T-cell (primary cell): ENCODE measurements at regions not wholly inside any gene's neighbourhood (a gene's known extent, or its start where the extent isn't known, plus 50 kb on each side); places are given as distances from the start of the nearest gene placed in this dataset.

Experiments used
- ATAC-seq, 4 experiments: fragments of 200-7000 bp in 3 of 4; fragments of 150-1000 bp in 1 of 4; cut with Tn5 transposase; replicated peaks in 1 of 4; 1 replicate in 3 of 4; 2 replicates in 1 of 4; pipeline ENCODE4 v1.10.0; 2021; ENCODE audit warnings: moderate library complexity in 3 of 4, mild to moderate bottlenecking in 2 of 4, moderate number of reproducible peaks in 1 of 4
- CTCF ChIA-PET, 2 donors: fragments of 300-600 bp; sonication (Branson Sonifier 250); formaldehyde crosslinking; loops; one replicate each; lab custom pipeline; 2022; ENCODE audit warnings: antibody characterized with exemption in 2 of 2; lab: Charles Lee
- POLR2A ChIA-PET, 2 donors: fragments of 300-600 bp; sonication (Branson Sonifier 250); formaldehyde crosslinking; loops; one replicate each; lab custom pipeline; 2022; ENCODE audit warnings: antibody characterized with exemption in 2 of 2; lab: Charles Lee
- DNase-seq, 35 experiments: peaks; one replicate each; pipeline versions ENCODE4 v3.0.0 to v3.0.0-alpha.2; 2013 to 2023
- H3K27ac ChIP-seq: one replicate; pipeline ENCODE4 v1.5.1; 2013; ENCODE audit warnings: low read length
- H3K27me3 ChIP-seq, 2 experiments: replicated peaks in 1 of 2; 1 replicate in 1 of 2; 2 replicates in 1 of 2; pipeline versions ENCODE4 v1.6.1 to v1.7.0; 2013; ENCODE audit warnings: low read length in 1 of 2, mixed read lengths in 1 of 2; ENCODE audit not compliant: control insufficient read depth in 2 of 2, insufficient read depth in 2 of 2; ENCODE audit errors: extremely low read depth in 1 of 2
- H3K36me3 ChIP-seq, 2 donors: 1 replicate in 1 of 2; 2 replicates in 1 of 2; pipeline versions ENCODE4 v1.6.1 to v1.7.0; 2013; ENCODE audit warnings: low read length in 1 of 2; ENCODE audit not compliant: control insufficient read depth in 2 of 2, insufficient read depth in 1 of 2; ENCODE audit errors: extremely low read depth in 1 of 2
- H3K4me1 ChIP-seq, 2 experiments: 1 replicate in 1 of 2; 2 replicates in 1 of 2; pipeline versions ENCODE4 v1.6.1 to v1.7.0; 2013; ENCODE audit warnings: low read length in 2 of 2, mixed read lengths in 1 of 2; ENCODE audit not compliant: insufficient read depth in 2 of 2, control insufficient read depth in 1 of 2; ENCODE audit errors: extremely low read depth in 1 of 2
- H3K4me3 ChIP-seq, 2 donors: 1 replicate in 1 of 2; 2 replicates in 1 of 2; pipeline versions ENCODE4 v1.5.1 to v1.7.0; 2013; ENCODE audit warnings: mild to moderate bottlenecking in 2 of 2, low read length in 1 of 2, moderate library complexity in 1 of 2; ENCODE audit not compliant: control insufficient read depth in 1 of 2; ENCODE audit errors: extremely low read depth in 1 of 2
- H3K9me3 ChIP-seq: 2 replicates; pipeline ENCODE4 v1.7.0; 2013
- H3K27ac Mint-ChIP-seq, 2 donors: one replicate each; pipeline ENCODE4 v1.8.0; 2020 to 2021; ENCODE audit warnings: mild to moderate bottlenecking in 2 of 2, mixed read lengths in 2 of 2
- H3K27me3 Mint-ChIP-seq, 2 donors: one replicate each; pipeline ENCODE4 v1.8.0; 2021 to 2022; ENCODE audit warnings: mixed read lengths in 2 of 2
- H3K36me3 Mint-ChIP-seq: one replicate; pipeline ENCODE4 v1.8.0; 2021; ENCODE audit warnings: mixed read lengths
- H3K4me1 Mint-ChIP-seq, 3 donors: one replicate each; pipeline ENCODE4 v1.8.0; 2020 to 2022; ENCODE audit warnings: mixed read lengths in 3 of 3, mild to moderate bottlenecking in 1 of 3
- H3K4me3 Mint-ChIP-seq, 3 donors: one replicate each; pipeline ENCODE4 v1.8.0; 2020 to 2022; ENCODE audit warnings: mild to moderate bottlenecking in 3 of 3, mixed read lengths in 3 of 3, moderate library complexity in 3 of 3
- H3K9me3 Mint-ChIP-seq, 3 donors: one replicate each; pipeline ENCODE4 v1.8.0; 2020 to 2022; ENCODE audit warnings: mixed read lengths in 3 of 3
- WGBS: methylation state at CpG from one replicate; pipeline ENCODE4 v1.1.5; 2013; ENCODE audit warnings: missing lambda C conversion rate; ENCODE audit not compliant: insufficient coverage; 5-methylcytosine and 5-hydroxymethylcytosine counted together

DNA sequence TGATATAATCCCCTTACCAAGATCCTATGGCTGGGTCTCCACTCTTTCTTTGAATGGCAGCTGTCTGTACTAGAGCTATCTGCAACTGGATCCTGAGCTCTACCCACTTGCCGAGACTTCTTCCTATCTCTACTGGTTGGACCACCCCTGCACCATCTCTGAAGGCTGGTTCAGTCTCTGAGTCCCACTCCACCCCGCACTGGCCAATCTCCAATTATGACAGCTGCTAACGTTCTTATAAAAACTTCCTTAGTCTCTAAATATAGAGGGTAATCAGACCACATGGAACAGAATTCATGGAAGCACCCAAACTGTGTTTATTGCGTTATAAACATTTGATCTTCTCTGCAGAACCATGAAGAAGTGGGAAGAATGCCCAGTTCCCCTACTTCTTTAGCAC is 186.6 kb upstream of the EEA1 start:
- no peaks in the 10 kb centered on the region for H3K9me3 Mint-ChIP-seq
- no peaks in the 10 kb centered on the region for H3K27me3 ChIP-seq
- H3K4me1 ChIP-seq = no peaks in the 10 kb centered on the region
- no peak overlapping the region for H3K4me3 ChIP-seq
- H3K9me3 ChIP-seq = no peaks in the 10 kb centered on the region
- DNase-seq = no peak
- 100% methylated on average over 1 of the region's 4 CpGs for WGBS
- no peak overlapping the region for H3K27ac Mint-ChIP-seq
- peaks cover 0 to 6% of the 10 kb centered on the region in 2 donors for H3K27me3 Mint-ChIP-seq
- no peaks in the 10 kb centered on the region for H3K36me3 ChIP-seq
- H3K4me3 Mint-ChIP-seq = no peak overlapping the region
- ATAC-seq = no peak
- no peaks in the 10 kb centered on the region for H3K36me3 Mint-ChIP-seq
- H3K4me1 Mint-ChIP-seq = no peaks in the 10 kb centered on the region
- ChIA-PET CTCF (interaction anchor here in 1 of 2 donors (0.6 kb wide), 1 partner anchor 168 kb away, joined by 5 read pairs; no protein-coding TSS in a partner anchor), POLR2A (no interaction called here)
- H3K27ac ChIP-seq = no peak overlapping the region

DNA sequence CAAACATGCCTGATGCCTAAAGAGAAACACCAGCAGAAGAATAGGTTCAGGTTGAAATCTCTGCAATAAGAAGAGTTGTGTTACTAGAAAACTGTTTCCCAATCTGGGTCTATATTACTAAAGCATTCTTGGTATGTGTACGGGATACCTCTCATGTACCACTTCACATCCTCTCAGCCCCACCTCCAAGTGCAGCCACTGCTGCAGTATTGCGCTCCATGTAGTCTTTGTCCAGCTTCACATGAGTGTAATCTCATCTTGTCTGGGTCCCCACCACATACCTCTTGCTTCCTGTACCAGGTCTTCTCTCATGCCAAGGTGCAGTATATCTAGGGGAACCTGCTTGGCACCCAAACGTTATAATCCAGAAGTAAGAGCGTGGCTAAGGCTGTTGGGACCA is 187.5 kb upstream of the EEA1 start:
- DNase-seq (no peak), ATAC-seq (no peak)
- CTCF ChIA-PET = no interaction called here
- POLR2A ChIA-PET = no interaction called here
- H3K27ac Mint-ChIP-seq = no peak overlapping the region
- Histone ChIP-seq H3K27ac (no peak overlapping the region), H3K27me3 (no peaks in the 10 kb centered on the region), H3K36me3 (no peaks in the 10 kb centered on the region), H3K4me3 (no peak overlapping the region), H3K9me3 (no peaks in the 10 kb centered on the region), H3K4me1 (no peaks in the 10 kb centered on the region)
- no peak overlapping the region for H3K4me3 Mint-ChIP-seq
- no peaks in the 10 kb centered on the region for H3K4me1 Mint-ChIP-seq
- 100% methylated on average over 1 of the region's 4 CpGs for WGBS
- H3K9me3 Mint-ChIP-seq = no peaks in the 10 kb centered on the region
- H3K36me3 Mint-ChIP-seq = no peaks in the 10 kb centered on the region
- peaks cover 0 to 6% of the 10 kb centered on the region in 2 donors for H3K27me3 Mint-ChIP-seq

DNA sequence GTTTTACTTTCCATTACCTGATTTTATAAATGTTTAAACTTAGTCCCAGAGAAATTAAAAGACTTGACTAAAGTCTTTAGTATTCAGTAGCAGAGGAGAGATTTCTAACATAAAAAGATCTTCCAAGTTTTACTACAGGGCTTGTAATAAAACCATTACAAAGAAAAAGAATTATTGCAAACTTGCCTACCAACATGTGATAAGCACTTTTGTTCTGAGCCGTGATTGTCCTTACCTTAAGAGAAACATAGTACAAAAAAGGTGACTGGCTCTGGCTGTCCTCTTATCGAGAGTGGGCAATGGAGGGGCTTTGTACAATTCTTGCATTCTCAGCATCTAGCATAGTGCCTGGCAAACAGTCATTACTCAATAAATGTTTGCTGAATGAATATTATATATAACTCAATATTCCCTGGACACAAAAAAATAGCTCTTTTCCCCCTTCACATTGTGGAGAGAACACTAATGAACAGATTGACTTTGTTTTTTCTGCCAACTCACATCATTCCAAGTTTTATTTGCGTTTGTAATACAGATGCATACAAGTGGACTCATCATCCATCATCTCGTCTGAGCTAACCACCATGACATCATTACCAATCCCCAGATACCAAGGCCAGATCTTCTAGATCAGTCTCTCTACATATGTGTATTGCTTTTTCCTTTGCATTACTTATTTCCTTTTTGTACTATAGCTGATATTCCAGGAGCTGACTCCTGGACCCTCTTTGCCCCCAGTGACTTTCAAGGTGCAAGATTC is 192.8 kb upstream of the EEA1 start:
- H3K27ac Mint-ChIP-seq = no peak overlapping the region
- ChIA-PET POLR2A (interaction anchor here (0.6 kb wide), 2 partner anchors 234 to 375 kb away, joined by 3 to 8 read pairs; no protein-coding TSS in a partner anchor), CTCF (interaction anchor here in 1 of 2 donors (0.6 kb wide), 1 partner anchor 100 kb away, joined by 3 read pairs; no protein-coding TSS in a partner anchor)
- no peaks in the 10 kb centered on the region for H3K4me1 Mint-ChIP-seq
- Histone ChIP-seq H3K9me3 (no peaks in the 10 kb centered on the region), H3K4me1 (no peaks in the 10 kb centered on the region), H3K27ac (no peak overlapping the region), H3K36me3 (no peaks in the 10 kb centered on the region), H3K4me3 (no peak overlapping the region), H3K27me3 (no peaks in the 10 kb centered on the region)
- ATAC-seq (no peak), DNase-seq (no peak)
- no peaks in the 10 kb centered on the region for H3K9me3 Mint-ChIP-seq
- WGBS = 81% methylated on average over 2 of the region's 4 CpGs
- peaks cover 0 to 6% of the 10 kb centered on the region in 2 donors for H3K27me3 Mint-ChIP-seq
- no peak overlapping the region for H3K4me3 Mint-ChIP-seq
- no peaks in the 10 kb centered on the region for H3K36me3 Mint-ChIP-seq

DNA sequence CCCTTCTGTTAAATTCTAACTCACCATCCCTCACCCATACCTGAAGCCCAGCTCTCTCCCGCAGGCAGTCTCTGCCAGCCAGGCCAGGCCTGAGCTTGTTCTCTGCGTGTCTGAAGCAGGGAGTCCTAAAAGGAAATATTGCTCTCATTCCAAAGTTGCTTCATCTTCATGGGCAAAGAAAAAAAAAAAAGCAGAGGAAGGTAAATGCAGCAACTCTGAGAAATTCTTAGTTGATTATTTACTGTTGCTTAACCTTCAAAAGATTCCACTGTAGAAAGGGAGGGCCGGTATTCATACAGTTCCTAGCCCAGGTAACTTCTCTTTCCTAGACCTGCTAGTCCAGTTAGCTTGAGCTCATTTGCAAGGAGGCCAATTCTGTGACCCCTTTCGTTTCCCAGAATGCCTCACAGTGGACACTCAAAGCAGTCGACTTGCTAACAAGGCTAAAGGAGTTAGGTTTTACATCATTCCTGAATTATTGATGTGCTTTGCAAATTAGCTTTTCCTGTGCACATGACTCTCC is 193.5 kb upstream of the EEA1 start:
- Mint-ChIP-seq H3K4me3 (no peak overlapping the region), H3K4me1 (no peaks in the 10 kb centered on the region), H3K36me3 (no peaks in the 10 kb centered on the region), H3K27ac (no peak overlapping the region), H3K27me3 (peaks cover 0 to 6% of the 10 kb centered on the region in 2 donors), H3K9me3 (no peaks in the 10 kb centered on the region)
- CTCF ChIA-PET = no interaction called here
- WGBS = 80% methylated on average over 1 of the region's 5 CpGs
- no peak overlapping the region for H3K27ac ChIP-seq
- no peak overlapping the region for H3K4me3 ChIP-seq
- H3K4me1 ChIP-seq = no peaks in the 10 kb centered on the region
- POLR2A ChIA-PET = interaction anchor here in 1 of 2 donors (0.6 kb wide), 1 partner anchor 233 kb away, joined by 8 read pairs; no protein-coding TSS in a partner anchor
- no peaks in the 10 kb centered on the region for H3K9me3 ChIP-seq
- DNase-seq = no peak
- H3K27me3 ChIP-seq = no peaks in the 10 kb centered on the region
- H3K36me3 ChIP-seq = no peaks in the 10 kb centered on the region
- ATAC-seq = no peak

DNA sequence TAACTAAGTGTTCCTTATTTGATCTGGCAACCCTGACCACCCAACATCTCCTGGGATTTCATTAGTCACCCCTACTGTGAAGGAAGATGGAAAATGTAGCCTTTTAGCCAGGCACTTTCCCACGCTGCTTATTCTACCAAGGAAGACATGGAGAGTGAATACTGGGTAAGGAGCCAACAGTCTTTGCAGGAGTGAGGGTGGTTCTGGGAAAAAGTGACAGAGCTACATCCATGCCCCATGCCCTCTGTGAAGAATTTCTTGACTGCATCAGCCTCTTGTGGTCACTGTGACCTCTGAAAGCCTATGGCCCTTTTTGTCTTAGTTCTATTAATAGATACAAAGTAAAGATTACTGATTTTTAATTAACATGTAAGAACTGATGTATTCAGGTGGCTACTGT is 196.0 kb upstream of the EEA1 start:
- Histone ChIP-seq H3K4me3 (no peak overlapping the region), H3K27me3 (no peaks in the 10 kb centered on the region), H3K4me1 (peaks cover 0 to under 1% of the 10 kb centered on the region in 2 experiments), H3K9me3 (no peaks in the 10 kb centered on the region), H3K27ac (no peak overlapping the region), H3K36me3 (no peaks in the 10 kb centered on the region)
- CTCF ChIA-PET = no interaction called here
- no peaks in the 10 kb centered on the region for H3K27me3 Mint-ChIP-seq
- ATAC-seq (no peak), DNase-seq (no peak)
- no peaks in the 10 kb centered on the region for H3K36me3 Mint-ChIP-seq
- no peaks in the 10 kb centered on the region for H3K4me1 Mint-ChIP-seq
- H3K4me3 Mint-ChIP-seq = no peak overlapping the region
- H3K27ac Mint-ChIP-seq = no peak overlapping the region
- POLR2A ChIA-PET = no interaction called here
- no peaks in the 10 kb centered on the region for H3K9me3 Mint-ChIP-seq
- WGBS = 100% methylated on average over 1 of the region's 1 CpG

DNA sequence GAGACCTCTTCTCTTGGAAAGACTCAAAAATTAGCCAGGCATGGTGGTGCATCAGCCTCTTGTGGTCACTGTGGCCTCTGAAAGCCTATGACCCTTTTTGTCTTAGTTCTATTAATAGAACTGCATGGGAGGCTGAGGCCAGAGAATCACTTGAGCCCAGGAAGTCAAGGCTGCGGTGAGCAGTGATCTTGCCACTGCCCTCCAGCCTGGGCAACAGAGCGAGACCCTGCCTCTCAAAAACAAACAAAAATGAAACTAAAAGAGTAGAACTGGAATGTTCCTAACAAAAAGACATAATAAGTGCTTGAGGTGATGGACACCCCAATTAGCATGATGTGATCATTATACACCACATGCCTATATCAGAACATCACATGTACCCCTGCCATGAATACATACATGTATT is 197.0 kb upstream of the EEA1 start:
- no peak overlapping the region for H3K4me3 ChIP-seq
- H3K9me3 ChIP-seq = no peaks in the 10 kb centered on the region
- no peak overlapping the region for H3K27ac ChIP-seq
- Mint-ChIP-seq H3K27ac (no peak overlapping the region), H3K36me3 (no peaks in the 10 kb centered on the region), H3K4me3 (no peak overlapping the region), H3K4me1 (no peaks in the 10 kb centered on the region), H3K27me3 (no peaks in the 10 kb centered on the region), H3K9me3 (no peaks in the 10 kb centered on the region)
- peaks cover 0 to 3% of the 10 kb centered on the region in 2 experiments for H3K4me1 ChIP-seq
- DNase-seq = no peak
- ChIA-PET CTCF (no interaction called here), POLR2A (no interaction called here)
- H3K27me3 ChIP-seq = no peaks in the 10 kb centered on the region
- H3K36me3 ChIP-seq = no peaks in the 10 kb centered on the region
- no peak for ATAC-seq
- no CpG with 5 or more reads among the region's 2 CpGs for WGBS
